HepG2 (cell line): ENCODE measurements at regions not wholly inside any gene's neighbourhood (a gene's known extent, or its start where the extent isn't known, plus 50 kb on each side); places are given as distances from the start of the nearest gene placed in this dataset.
A peak's percentile ranks its signal among the peaks of the same experiment; 100 is the strongest.

Experiments used
- AGO2 ChIP-seq: fragments of 200-400 bp; formaldehyde crosslinking; optimal IDR thresholded peaks from 2 replicates; pipeline ENCODE3; 2017; ENCODE audit warnings: mild to moderate bottlenecking, low read depth, low read length, moderate library complexity
- BRF2 ChIP-seq: sonication (generic); formaldehyde crosslinking; IDR thresholded peaks from 2 replicates; pipeline ENCODE4 v1.8.1; 2022; ENCODE audit warnings: mild to moderate bottlenecking, missing genetic modification reagents
- CHD2 ChIP-seq: IDR thresholded peaks from 2 replicates; pipeline ENCODE4 v1.6.1; 2011; ENCODE audit warnings: low read depth, low read length, improper control_type of control experiment
- CREB1 ChIP-seq, 2 experiments: fragments of 450-650 bp in 1 of 2; IDR thresholded peaks; 2 replicates each; pipeline ENCODE4 v1.6.1; 2016 to 2017; ENCODE audit warnings: control low read depth in 1 of 2, mild to moderate bottlenecking in 1 of 2, missing compliant biosample characterization in 1 of 2, missing genetic modification characterization in 1 of 2
- ELF4 ChIP-seq: sonication (generic); formaldehyde crosslinking; IDR thresholded peaks from 2 replicates; pipeline ENCODE4 v1.5.0; 2020; ENCODE audit warnings: missing genetic modification reagents, mild to moderate bottlenecking, moderate library complexity, borderline replicate concordance
- FOSL2 ChIP-seq: sonication (generic); formaldehyde crosslinking; IDR thresholded peaks from 2 replicates; pipeline ENCODE4 v1.4.0; 2020; ENCODE audit warnings: missing genetic modification reagents
- KLF9 ChIP-seq: IDR thresholded peaks from 2 replicates; pipeline ENCODE4 v1.6.1; 2016; ENCODE audit warnings: low read depth
- KMT2A ChIP-seq: sonication (generic); formaldehyde crosslinking; IDR thresholded peaks from 2 replicates; pipeline ENCODE4 v1.4.0; 2020; ENCODE audit warnings: missing genetic modification reagents
- MAFG ChIP-seq: sonication (generic); formaldehyde crosslinking; IDR thresholded peaks from 2 replicates; pipeline ENCODE4 v1.5.1; 2020; ENCODE audit warnings: mild to moderate bottlenecking, missing genetic modification reagents
- MAX ChIP-seq: IDR thresholded peaks from 2 replicates; pipeline ENCODE4 v1.6.1; 2012; ENCODE audit warnings: inconsistent platforms
- MBD4 ChIP-seq: IDR thresholded peaks from 2 replicates; pipeline ENCODE4 v1.6.1; 2012; ENCODE audit warnings: low read length, inconsistent platforms, borderline replicate concordance
- PRPF4 ChIP-seq: fragments of 200-400 bp; formaldehyde crosslinking; IDR thresholded peaks from 2 replicates; pipeline ENCODE4 v1.6.1; 2016; ENCODE audit warnings: low read length, low read depth; ENCODE audit not compliant: poor library complexity, severe bottlenecking
- RBM22 ChIP-seq: fragments of 200-400 bp; formaldehyde crosslinking; optimal IDR thresholded peaks from 2 replicates; pipeline ENCODE3; 2017; ENCODE audit warnings: mild to moderate bottlenecking, low read length, moderate library complexity
- SMAD1 ChIP-seq: sonication (generic); formaldehyde crosslinking; IDR thresholded peaks from 2 replicates; pipeline ENCODE4 v1.4.0; 2020; ENCODE audit warnings: missing genetic modification reagents, low read depth, mild to moderate bottlenecking, borderline replicate concordance
- SMC3 ChIP-seq: IDR thresholded peaks from 2 replicates; pipeline ENCODE4 v1.6.1; 2011; ENCODE audit warnings: low read length, improper control_type of control experiment
- SP2 ChIP-seq: sonication (generic); formaldehyde crosslinking; IDR thresholded peaks from 2 replicates; pipeline ENCODE4 v1.5.1; 2020; ENCODE audit warnings: mild to moderate bottlenecking, missing genetic modification reagents
- THAP11 ChIP-seq: IDR thresholded peaks from 2 replicates; pipeline ENCODE4 v1.6.1; 2016; ENCODE audit warnings: missing biosample characterization, missing genetic modification reagents
- U2AF2 ChIP-seq: fragments of 200-400 bp; formaldehyde crosslinking; IDR thresholded peaks from 2 replicates; pipeline ENCODE4 v1.6.1; 2017; ENCODE audit warnings: low read depth, mild to moderate bottlenecking, low read length
- ZNF224 ChIP-seq: sonication (generic); formaldehyde crosslinking; IDR thresholded peaks from 2 replicates; pipeline ENCODE4 v1.5.0; 2020; ENCODE audit warnings: mild to moderate bottlenecking, missing genetic modification reagents
- ZNF296 ChIP-seq: sonication (generic); formaldehyde crosslinking; conservative IDR thresholded peaks from 2 replicates; pipeline ENCODE4 v1.5.0; 2020; ENCODE audit warnings: mild to moderate bottlenecking, missing genetic modification reagents
- ZNF430 ChIP-seq: sonication (generic); formaldehyde crosslinking; IDR thresholded peaks from 2 replicates; pipeline ENCODE4 v1.9.0; 2021; ENCODE audit warnings: mild to moderate bottlenecking, missing genetic modification reagents
- ZNF766 ChIP-seq: sonication (generic); formaldehyde crosslinking; IDR thresholded peaks from 2 replicates; pipeline ENCODE4 v1.5.0; 2020; ENCODE audit warnings: missing genetic modification reagents, borderline replicate concordance
- ZNF776 ChIP-seq: sonication (generic); formaldehyde crosslinking; IDR thresholded peaks from 2 replicates; pipeline ENCODE4 v1.4.0; 2020; ENCODE audit warnings: mild to moderate bottlenecking, missing genetic modification reagents
- ZNF879 ChIP-seq: sonication (generic); formaldehyde crosslinking; IDR thresholded peaks from 2 replicates; pipeline ENCODE4 v1.8.1; 2023; ENCODE audit warnings: missing genetic modification reagents
- TF ChIP-seq, protein P1 (sequence below): sonication (generic); formaldehyde crosslinking; IDR thresholded peaks from 2 replicates; pipeline ENCODE4 v1.4.0; 2020; ENCODE audit warnings: mild to moderate bottlenecking, missing genetic modification reagents, borderline replicate concordance

GRCh38 chr13:33968520-33969507 is 150.9 kb downstream of the RFC3 start (continued):
- peak; percentile 72; the same call in 1 of the 2 replicates for TF ChIP-seq ZNF430 (CRISPR knock-in tag)
- TF ChIP-seq SMAD1 = no peak
- TF ChIP-seq ZNF296 (CRISPR knock-in tag) = no peak
- no peak for TF ChIP-seq U2AF2
- no peak for TF ChIP-seq KMT2A (CRISPR knock-in tag)
- TF ChIP-seq CREB1 (IDR thresholded peaks at IDR 0.05) = peak; percentile 30; the same call in 1 of the 2 replicates
- TF ChIP-seq CREB1 (CRISPR knock-in tag; IDR thresholded peaks at IDR 0.05) = peak; percentile 61; the same call in 1 of the 2 replicates
- no peak for TF ChIP-seq ELF4
- TF ChIP-seq MBD4 = peak; percentile 92; the same call in 1 of the 2 replicates
- TF ChIP-seq FOSL2 (CRISPR knock-in tag) = peak; percentile 74
- TF ChIP-seq KLF9 (CRISPR knock-in tag) = no peak
- TF ChIP-seq, protein P1, sequence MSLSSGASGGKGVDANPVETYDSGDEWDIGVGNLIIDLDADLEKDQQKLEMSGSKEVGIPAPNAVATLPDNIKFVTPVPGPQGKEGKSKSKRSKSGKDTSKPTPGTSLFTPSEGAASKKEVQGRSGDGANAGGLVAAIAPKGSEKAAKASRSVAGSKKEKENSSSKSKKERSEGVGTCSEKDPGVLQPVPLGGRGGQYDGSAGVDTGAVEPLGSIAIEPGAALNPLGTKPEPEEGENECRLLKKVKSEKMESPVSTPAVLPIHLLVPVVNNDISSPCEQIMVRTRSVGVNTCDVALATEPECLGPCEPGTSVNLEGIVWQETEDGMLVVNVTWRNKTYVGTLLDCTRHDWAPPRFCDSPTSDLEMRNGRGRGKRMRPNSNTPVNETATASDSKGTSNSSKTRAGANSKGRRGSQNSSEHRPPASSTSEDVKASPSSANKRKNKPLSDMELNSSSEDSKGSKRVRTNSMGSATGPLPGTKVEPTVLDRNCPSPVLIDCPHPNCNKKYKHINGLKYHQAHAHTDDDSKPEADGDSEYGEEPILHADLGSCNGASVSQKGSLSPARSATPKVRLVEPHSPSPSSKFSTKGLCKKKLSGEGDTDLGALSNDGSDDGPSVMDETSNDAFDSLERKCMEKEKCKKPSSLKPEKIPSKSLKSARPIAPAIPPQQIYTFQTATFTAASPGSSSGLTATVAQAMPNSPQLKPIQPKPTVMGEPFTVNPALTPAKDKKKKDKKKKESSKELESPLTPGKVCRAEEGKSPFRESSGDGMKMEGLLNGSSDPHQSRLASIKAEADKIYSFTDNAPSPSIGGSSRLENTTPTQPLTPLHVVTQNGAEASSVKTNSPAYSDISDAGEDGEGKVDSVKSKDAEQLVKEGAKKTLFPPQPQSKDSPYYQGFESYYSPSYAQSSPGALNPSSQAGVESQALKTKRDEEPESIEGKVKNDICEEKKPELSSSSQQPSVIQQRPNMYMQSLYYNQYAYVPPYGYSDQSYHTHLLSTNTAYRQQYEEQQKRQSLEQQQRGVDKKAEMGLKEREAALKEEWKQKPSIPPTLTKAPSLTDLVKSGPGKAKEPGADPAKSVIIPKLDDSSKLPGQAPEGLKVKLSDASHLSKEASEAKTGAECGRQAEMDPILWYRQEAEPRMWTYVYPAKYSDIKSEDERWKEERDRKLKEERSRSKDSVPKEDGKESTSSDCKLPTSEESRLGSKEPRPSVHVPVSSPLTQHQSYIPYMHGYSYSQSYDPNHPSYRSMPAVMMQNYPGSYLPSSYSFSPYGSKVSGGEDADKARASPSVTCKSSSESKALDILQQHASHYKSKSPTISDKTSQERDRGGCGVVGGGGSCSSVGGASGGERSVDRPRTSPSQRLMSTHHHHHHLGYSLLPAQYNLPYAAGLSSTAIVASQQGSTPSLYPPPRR = peak; percentile 95
- TF ChIP-seq ZNF776 (CRISPR knock-in tag) = no peak
- TF ChIP-seq SMC3 = peak; percentile 46; the same call in 1 of the 2 replicates
- TF ChIP-seq SP2 (CRISPR knock-in tag) = no peak
- TF ChIP-seq CHD2 = 0 out of 2 replicates have a peak, but pooled peaks have one; percentile 17
- no peak for TF ChIP-seq PRPF4
- TF ChIP-seq ZNF879 (CRISPR knock-in tag) = no peak
- peak; percentile 66; the same call in 1 of the 2 replicates for TF ChIP-seq BRF2 (CRISPR knock-in tag)
- no peak for TF ChIP-seq ZNF224
- peak; percentile 63 for TF ChIP-seq THAP11 (CRISPR knock-in tag)
- no peak for TF ChIP-seq ZNF766
- TF ChIP-seq MAX = peak; percentile 30
- no peak for TF ChIP-seq AGO2
- TF ChIP-seq RBM22 = no peak
- no peak for TF ChIP-seq MAFG
